ENCODE measurements at regions not wholly inside any gene's neighbourhood (a gene's known extent, or its start where the extent isn't known, plus 50 kb on each side); places are given as distances from the start of the nearest gene placed in this dataset.

GRCh38 chr13:57857945-57858344 lies 226.4 kb downstream of the PCDH17 start:
- Histone ChIP-seq H4K91ac (ENCODE audit: insufficient read length, low read depth, low read length) (no peak overlapping the region), H3K4me2 (ENCODE audit: insufficient read depth, insufficient read length, low read length) (no peak overlapping the region), H2BK5ac (ENCODE audit: insufficient read length, low read length) (no peak overlapping the region), H3K9me3 (ENCODE audit: control insufficient read depth, low read depth, low read length) (no peaks in the 10 kb centered on the region), H4K8ac (replicated peaks; ENCODE audit: insufficient read length, low read depth, low read length) (no peak overlapping the region), H3K4ac (ENCODE audit: low read depth, low read length) (no peak overlapping the region), H3T11ph (ENCODE audit: low read length) (no peak overlapping the region), H3K79me2 (ENCODE audit: insufficient read depth, low read length) (no peaks in the 10 kb centered on the region), H2BK12ac (ENCODE audit: insufficient read length, low read depth, low read length) (no peak overlapping the region), H3K9ac (ENCODE audit: extremely low read depth, insufficient read length, low read length) (no peak overlapping the region), H3K27ac (ENCODE audit: insufficient read length, low read depth, low read length) (no peak overlapping the region), H3K56ac (ENCODE audit: insufficient read length, low read depth, low read length) (no peak overlapping the region), H3K18ac (ENCODE audit: insufficient read length, low read depth, low read length) (no peak overlapping the region), H2BK20ac (ENCODE audit: low read depth, low read length, poor library complexity, severe bottlenecking) (no peak overlapping the region), H2AK5ac (ENCODE audit: insufficient read length, low read length) (no peak overlapping the region), H4K5ac (ENCODE audit: insufficient read length, low read depth, low read length) (no peak overlapping the region), H2BK15ac (ENCODE audit: low read depth, low read length) (no peak overlapping the region), H4K20me1 (ENCODE audit: control insufficient read depth, insufficient read depth, insufficient read length) (no peaks in the 10 kb centered on the region), H3K23ac (ENCODE audit: insufficient read length, low read depth, low read length) (no peak overlapping the region), H2BK120ac (ENCODE audit: low read depth, low read length, poor library complexity, severe bottlenecking) (no peak overlapping the region), H3K23me2 (ENCODE audit: insufficient read length, low read depth, low read length, poor library complexity, severe bottlenecking) (no peaks in the 10 kb centered on the region), H2AFZ (ENCODE audit: low read length) (no peak overlapping the region), H3K79me1 (ENCODE audit: insufficient read depth, low read depth, low read length, poor library complexity, severe bottlenecking) (no peaks in the 10 kb centered on the region), H3K14ac (ENCODE audit: insufficient read depth, low read length) (no peak overlapping the region), H3K4me1 (ENCODE audit: insufficient read depth, low read length) (no peaks in the 10 kb centered on the region), H3K27me3 (ENCODE audit: insufficient read depth, low read length) (no peaks in the 10 kb centered on the region)
- WGBS (ENCODE audit: extremely low coverage, insufficient read length, low lambda C conversion rate): no CpG with 5 or more reads among the region's 1 CpG
- no peak for DNase-seq
- TF ChIP-seq CTCF (conservative IDR thresholded peaks at IDR 0.05): no peak
- Mint-ChIP-seq H3K9me3 (no peaks in the 10 kb centered on the region), H3K4me3 (no peak overlapping the region), H3K27me3 (ENCODE audit: low read depth) (no peaks in the 10 kb centered on the region), H3K4me1 (peaks cover 0 to 4% of the 10 kb centered on the region in 2 experiments; a peak in 3 of 4 replicates), H3K27ac (no peak overlapping the region), H3K36me3 (ENCODE audit: insufficient read depth in 1 of 3, low read depth in 3 of 3) (no peaks in the 10 kb centered on the region)
